Esophagus squamous epithelium (tissue), 4 donors: ENCODE measurements at regions not wholly inside any gene's neighbourhood (a gene's known extent, or its start where the extent isn't known, plus 50 kb on each side); places are given as distances from the start of the nearest gene placed in this dataset.

ENCODE experiments used
- CTCF ChIP-seq, 6 experiments: fragments of 450-650 bp in 4 of 6; fragments of 200-600 bp in 2 of 6; sonication (generic) in 2 of 6; IDR thresholded peaks; one replicate each; pipeline ENCODE4 v1.5.1; 2016 to 2019; ENCODE audit warnings: antibody characterized with exemption in 6 of 6, mild to moderate bottlenecking in 4 of 6, moderate library complexity in 4 of 6
- POLR2A ChIP-seq, 4 donors: fragments of 450-650 bp; IDR thresholded peaks; one replicate each; pipeline ENCODE4 v1.6.1; 2017; ENCODE audit warnings: antibody characterized with exemption in 4 of 4, mild to moderate bottlenecking in 4 of 4, moderate library complexity in 3 of 4

- TF ChIP-seq CTCF (IDR thresholded peaks at IDR 0.05): no peak
- no peak for TF ChIP-seq POLR2A (IDR thresholded peaks at IDR 0.05)
These were observed 62.1 kb upstream of the GALNT9 start for GRCh38 chr12:132391326-132392041.
